ENCODE measurements at regions not wholly inside any gene's neighbourhood (a gene's known extent, or its start where the extent isn't known, plus 50 kb on each side); places are given as distances from the start of the nearest gene placed in this dataset.
A peak's percentile ranks its signal among the peaks of the same experiment; 100 is the strongest.
"Not testable (repeated sequence)": the region's sequence is repeated elsewhere in the genome, so short reads cannot be mapped to it uniquely, and the experiment has no call there.

- TF ChIP-seq CTCF (IDR thresholded peaks at IDR 0.05; ENCODE audit: low read depth, low read length), result no peak
- DNase-seq, result no peak
- Histone ChIP-seq H3K27ac (no peak overlapping the region), H3K9me3 (ENCODE audit: severe bottlenecking) (no peaks in the 10 kb centered on the region), H3K36me3 (no peaks in the 10 kb centered on the region), H3K27me3 (ENCODE audit: insufficient read depth, low read depth, severe bottlenecking) (no peaks in the 10 kb centered on the region), H3K4me3 (ENCODE audit: low read depth, low read length) (no peak overlapping the region)
Observed at GRCh38 chr12:127494961-127495915, 771.7 kb upstream of the TMEM132C start.

GRCh38 chr12:127496255-127496654 lies 770.7 kb upstream of the TMEM132C start:
- Histone ChIP-seq H3K4me3 (ENCODE audit: low read depth, low read length) (no peak overlapping the region), H3K9me3 (ENCODE audit: severe bottlenecking) (no peaks in the 10 kb centered on the region), H3K27ac (no peak overlapping the region), H3K27me3 (ENCODE audit: insufficient read depth, low read depth, severe bottlenecking) (no peaks in the 10 kb centered on the region), H3K36me3 (no peaks in the 10 kb centered on the region)
- TF ChIP-seq CTCF (IDR thresholded peaks at IDR 0.05; ENCODE audit: low read depth, low read length), result peak; percentile 54
- DNase-seq, result peak; percentile 22

- DNase-seq, result no peak
- Histone ChIP-seq H3K4me3 (ENCODE audit: low read depth, low read length) (no peak overlapping the region), H3K27me3 (ENCODE audit: insufficient read depth, low read depth, severe bottlenecking) (no peaks in the 10 kb centered on the region), H3K36me3 (no peaks in the 10 kb centered on the region), H3K27ac (no peak overlapping the region), H3K9me3 (ENCODE audit: severe bottlenecking) (no peaks in the 10 kb centered on the region)
- no peak for TF ChIP-seq CTCF (IDR thresholded peaks at IDR 0.05; ENCODE audit: low read depth, low read length)
Observed at GRCh38 chr12:127500512-127501035, 766.4 kb upstream of the TMEM132C start.

- H3K9me3 ChIP-seq (ENCODE audit: severe bottlenecking), result no peaks in the 10 kb centered on the region
- H3K4me3 ChIP-seq (ENCODE audit: low read depth, low read length), result no peak overlapping the region
- H3K27me3 ChIP-seq (ENCODE audit: insufficient read depth, low read depth, severe bottlenecking), result no peaks in the 10 kb centered on the region
- H3K27ac ChIP-seq, result no peak overlapping the region
- H3K36me3 ChIP-seq, result no peaks in the 10 kb centered on the region
- TF ChIP-seq CTCF (IDR thresholded peaks at IDR 0.05; ENCODE audit: low read depth, low read length), result no peak
- DNase-seq, result no peak
Observed at GRCh38 chr12:127501916-127502315, 765.1 kb upstream of the TMEM132C start.

GRCh38 chr12:127503246-127503645 lies 763.7 kb upstream of the TMEM132C start:
- no peaks in the 10 kb centered on the region for H3K36me3 ChIP-seq
- no peak overlapping the region for H3K4me3 ChIP-seq (ENCODE audit: low read depth, low read length)
- H3K27ac ChIP-seq, result no peak overlapping the region
- no peaks in the 10 kb centered on the region for H3K27me3 ChIP-seq (ENCODE audit: insufficient read depth, low read depth, severe bottlenecking)
- no peaks in the 10 kb centered on the region for H3K9me3 ChIP-seq (ENCODE audit: severe bottlenecking)
- no peak for DNase-seq
- TF ChIP-seq CTCF (IDR thresholded peaks at IDR 0.05; ENCODE audit: low read depth, low read length), result no peak

- not testable (repeated sequence) for H3K4me3 ChIP-seq (ENCODE audit: low read depth, low read length); DNase-seq; H3K9me3 ChIP-seq (ENCODE audit: severe bottlenecking); H3K27ac ChIP-seq; H3K36me3 ChIP-seq; H3K27me3 ChIP-seq (ENCODE audit: insufficient read depth, low read depth, severe bottlenecking)
Observed at GRCh38 chr12:127503996-127504395, 763.0 kb upstream of the TMEM132C start.
